ENCODE measurements at regions not wholly inside any gene's neighbourhood (a gene's known extent, or its start where the extent isn't known, plus 50 kb on each side); places are given as distances from the start of the nearest gene placed in this dataset.
A peak's percentile ranks its signal among the peaks of the same experiment; 100 is the strongest.

- no peak for DNase-seq
These were observed 880.4 kb downstream of the EFNB2 start for GRCh38 chr13:105655046-105655445.

- DNase-seq = no peak
These were observed 891.5 kb downstream of the EFNB2 start for GRCh38 chr13:105643966-105644365.

GRCh38 chr13:105642511-105642958 is 892.9 kb downstream of the EFNB2 start:
- DNase-seq = no peak

- DNase-seq = peak; percentile 39
These were observed 894.3 kb downstream of the EFNB2 start for GRCh38 chr13:105641121-105641520.

GRCh38 chr13:105638426-105638825 is 897.0 kb downstream of the EFNB2 start:
- DNase-seq = no peak

GRCh38 chr13:105634059-105634458 is 901.4 kb downstream of the EFNB2 start:
- DNase-seq = no peak

GRCh38 chr13:105630431-105630830 is 905.0 kb downstream of the EFNB2 start:
- DNase-seq = no peak

GRCh38 chr13:105627270-105627669 is 908.2 kb downstream of the EFNB2 start:
- no peak for DNase-seq

- no peak for DNase-seq
These were observed 909.8 kb downstream of the EFNB2 start for GRCh38 chr13:105625691-105626090.

- DNase-seq = peak; percentile 27
These were observed 919.0 kb downstream of the EFNB2 start for GRCh38 chr13:105616333-105617075.

- DNase-seq = no peak
These were observed 922.9 kb downstream of the EFNB2 start for GRCh38 chr13:105612541-105612940.

GRCh38 chr13:105611424-105611823 is 924.0 kb downstream of the EFNB2 start:
- no peak for DNase-seq

GRCh38 chr13:105608104-105608503 is 927.4 kb downstream of the EFNB2 start:
- DNase-seq = no peak

GRCh38 chr13:105607426-105607825 is 928.0 kb downstream of the EFNB2 start:
- DNase-seq = no peak

- DNase-seq = no peak
These were observed 928.4 kb downstream of the EFNB2 start for GRCh38 chr13:105607016-105607415.

GRCh38 chr13:105602956-105603670 is 932.3 kb downstream of the EFNB2 start:
- peak; percentile 92 for DNase-seq

GRCh38 chr13:105599477-105600037 is 935.9 kb downstream of the EFNB2 start:
- DNase-seq = no peak

- DNase-seq = no peak
These were observed 936.9 kb downstream of the EFNB2 start for GRCh38 chr13:105598529-105598928.

GRCh38 chr13:105597573-105597972 is 937.9 kb downstream of the EFNB2 start:
- no peak for DNase-seq

GRCh38 chr13:105595471-105595870 is 940.0 kb downstream of the EFNB2 start:
- DNase-seq = no peak

GRCh38 chr13:105591277-105591676 is 944.2 kb downstream of the EFNB2 start:
- DNase-seq = no peak

GRCh38 chr13:105587786-105588185 is 947.7 kb downstream of the EFNB2 start:
- no peak for DNase-seq

GRCh38 chr13:105579821-105580710 is 955.4 kb downstream of the EFNB2 start:
- DNase-seq = no peak

Measured in NCI-H446 treated with DMSO at 0.1 percent for 48 hours (cell line).